Breast epithelium (tissue), 3 donors: ENCODE measurements at regions not wholly inside any gene's neighbourhood (a gene's known extent, or its start where the extent isn't known, plus 50 kb on each side); places are given as distances from the start of the nearest gene placed in this dataset.

Source experiments
- POLR2A ChIP-seq: fragments of 450-650 bp; IDR thresholded peaks from one replicate; pipeline ENCODE4 v1.6.1; 2016; ENCODE audit warnings: antibody characterized with exemption, mild to moderate bottlenecking, moderate library complexity
- POLR2AphosphoS5 ChIP-seq, 3 donors: sonication (generic); formaldehyde crosslinking; IDR thresholded peaks; one replicate each; pipeline ENCODE4 v1.6.1; 2017; ENCODE audit warnings: antibody characterized with exemption in 3 of 3
- TF ChIP-seq, protein P1 (sequence below), 3 donors: fragments of 450-650 bp; IDR thresholded peaks; one replicate each; pipeline ENCODE4 v1.5.1; 2016 to 2017; ENCODE audit warnings: antibody characterized with exemption in 3 of 3, mild to moderate bottlenecking in 3 of 3, moderate library complexity in 3 of 3

- no peak for TF ChIP-seq POLR2A
- TF ChIP-seq, protein P1, sequence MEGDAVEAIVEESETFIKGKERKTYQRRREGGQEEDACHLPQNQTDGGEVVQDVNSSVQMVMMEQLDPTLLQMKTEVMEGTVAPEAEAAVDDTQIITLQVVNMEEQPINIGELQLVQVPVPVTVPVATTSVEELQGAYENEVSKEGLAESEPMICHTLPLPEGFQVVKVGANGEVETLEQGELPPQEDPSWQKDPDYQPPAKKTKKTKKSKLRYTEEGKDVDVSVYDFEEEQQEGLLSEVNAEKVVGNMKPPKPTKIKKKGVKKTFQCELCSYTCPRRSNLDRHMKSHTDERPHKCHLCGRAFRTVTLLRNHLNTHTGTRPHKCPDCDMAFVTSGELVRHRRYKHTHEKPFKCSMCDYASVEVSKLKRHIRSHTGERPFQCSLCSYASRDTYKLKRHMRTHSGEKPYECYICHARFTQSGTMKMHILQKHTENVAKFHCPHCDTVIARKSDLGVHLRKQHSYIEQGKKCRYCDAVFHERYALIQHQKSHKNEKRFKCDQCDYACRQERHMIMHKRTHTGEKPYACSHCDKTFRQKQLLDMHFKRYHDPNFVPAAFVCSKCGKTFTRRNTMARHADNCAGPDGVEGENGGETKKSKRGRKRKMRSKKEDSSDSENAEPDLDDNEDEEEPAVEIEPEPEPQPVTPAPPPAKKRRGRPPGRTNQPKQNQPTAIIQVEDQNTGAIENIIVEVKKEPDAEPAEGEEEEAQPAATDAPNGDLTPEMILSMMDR (IDR thresholded peaks at IDR 0.05): no peak
- no peak for TF ChIP-seq POLR2AphosphoS5 (IDR thresholded peaks at IDR 0.05)
Measured at GRCh38 chr5:74294231-74294705, 346.3 kb downstream of the ENC1 start.
